ENCODE measurements at regions not wholly inside any gene's neighbourhood (a gene's known extent, or its start where the extent isn't known, plus 50 kb on each side); places are given as distances from the start of the nearest gene placed in this dataset.
"Not testable (repeated sequence)": the region's sequence is repeated elsewhere in the genome, so short reads cannot be mapped to it uniquely, and the experiment has no call there.

DNA sequence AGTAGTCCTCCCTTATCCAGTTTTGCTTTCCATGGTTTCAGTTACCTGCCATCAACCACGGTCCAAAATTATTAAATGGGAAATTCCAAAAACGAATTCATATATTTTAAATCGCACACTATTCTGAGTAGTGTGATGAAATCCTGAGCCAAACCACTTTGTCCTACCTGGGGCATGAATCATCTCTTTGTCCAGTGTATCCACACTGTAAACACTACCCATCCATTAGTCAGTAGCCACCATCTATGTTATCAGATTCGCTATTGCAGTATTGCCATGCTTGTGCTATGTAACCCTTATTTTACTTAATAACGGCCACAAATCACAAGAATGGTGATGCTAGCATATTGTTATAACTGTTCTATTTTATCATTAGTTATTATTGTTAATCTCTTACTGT is 704.6 kb downstream of the SMARCA1 start:
- no peak for TF ChIP-seq CTCF (conservative IDR thresholded peaks at IDR 0.05; ENCODE audit: low read depth, low read length)
- DNase-seq (ENCODE audit: low read depth): no peak
- H3K4me3 ChIP-seq (ENCODE audit: low read length): no peak overlapping the region

DNA sequence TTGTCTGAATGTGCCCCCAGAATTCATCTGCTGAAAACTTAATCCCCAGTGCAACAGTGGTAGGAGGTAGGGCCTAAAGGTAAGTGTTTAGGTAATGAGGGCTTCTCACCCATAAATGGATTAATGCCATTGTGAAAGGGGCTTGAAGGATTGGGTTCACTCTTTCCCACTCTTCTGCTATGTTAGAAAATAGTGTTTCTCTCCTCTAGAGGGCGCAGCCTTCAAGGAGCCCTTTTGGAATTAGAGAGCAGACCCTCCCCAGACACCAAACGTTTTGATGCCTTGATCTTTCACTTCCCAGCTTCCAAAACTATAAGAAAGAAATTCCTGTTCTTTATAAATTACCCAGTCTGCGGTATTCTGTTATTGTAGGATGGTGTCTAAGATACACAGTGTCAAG is 706.4 kb downstream of the SMARCA1 start:
- no peak overlapping the region for H3K4me3 ChIP-seq (ENCODE audit: low read length)
- DNase-seq (ENCODE audit: low read depth): no peak
- no peak for TF ChIP-seq CTCF (conservative IDR thresholded peaks at IDR 0.05; ENCODE audit: low read depth, low read length)

- no peak for DNase-seq (ENCODE audit: low read depth)
- TF ChIP-seq CTCF (conservative IDR thresholded peaks at IDR 0.05; ENCODE audit: low read depth, low read length): no peak
- no peak overlapping the region for H3K4me3 ChIP-seq (ENCODE audit: low read length)
Measured at GRCh38 chrX:128807367-128807766, 715.9 kb downstream of the SMARCA1 start.

DNA sequence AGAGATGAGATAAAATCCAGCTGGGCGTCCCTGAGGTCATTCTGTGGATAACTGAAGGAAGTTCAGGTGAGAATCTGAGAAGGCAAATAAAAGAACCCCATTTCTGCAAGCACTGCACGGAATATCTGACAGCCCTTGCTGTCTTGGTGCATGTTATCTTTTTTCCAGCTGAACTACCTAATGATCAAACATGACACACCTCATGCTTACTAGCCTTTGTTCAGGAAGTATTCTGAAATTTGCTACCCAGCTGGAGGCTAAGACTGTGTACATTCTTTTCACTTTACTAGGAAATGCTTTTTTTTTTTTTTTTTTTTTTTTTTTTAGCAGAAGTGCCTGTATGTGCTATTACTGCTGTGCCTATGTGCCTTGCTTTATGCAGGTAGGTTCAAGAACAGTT is 718.1 kb downstream of the SMARCA1 start:
- TF ChIP-seq CTCF (conservative IDR thresholded peaks at IDR 0.05; ENCODE audit: low read depth, low read length): no peak
- H3K4me3 ChIP-seq (ENCODE audit: low read length): no peak overlapping the region
- no peak for DNase-seq (ENCODE audit: low read depth)

- no peak overlapping the region for H3K4me3 ChIP-seq (ENCODE audit: low read length)
- DNase-seq (ENCODE audit: low read depth): no peak
- TF ChIP-seq CTCF (conservative IDR thresholded peaks at IDR 0.05; ENCODE audit: low read depth, low read length): no peak
Measured at GRCh38 chrX:128804828-128805227, 718.5 kb downstream of the SMARCA1 start.

GRCh38 chrX:128800138-128800537 is 723.2 kb downstream of the SMARCA1 start:
- DNase-seq (ENCODE audit: low read depth): no peak
- no peak overlapping the region for H3K4me3 ChIP-seq (ENCODE audit: low read length)
- TF ChIP-seq CTCF (conservative IDR thresholded peaks at IDR 0.05; ENCODE audit: low read depth, low read length): no peak

DNA sequence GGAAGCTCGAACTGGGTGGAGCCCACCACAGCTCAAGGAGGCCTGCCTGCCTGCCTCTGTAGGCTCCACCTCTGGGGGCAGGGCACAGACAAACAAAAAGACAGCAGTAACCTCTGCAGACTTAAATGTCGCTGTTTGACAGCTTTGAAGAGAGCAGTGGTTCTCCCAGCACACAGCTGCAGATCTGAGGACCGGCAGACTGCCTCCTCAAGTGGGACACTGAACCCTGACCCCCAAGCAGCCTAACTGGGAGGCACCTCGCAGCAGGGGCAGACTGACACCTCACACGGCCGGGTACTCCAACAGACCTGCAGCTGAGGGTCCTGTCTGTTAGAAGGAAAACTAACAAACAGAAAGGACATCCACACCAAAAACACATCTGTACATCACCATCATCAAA is 730.9 kb upstream of the ACTRT1 start:
- not testable (repeated sequence) for DNase-seq (ENCODE audit: low read depth); H3K4me3 ChIP-seq (ENCODE audit: low read length)

DNA sequence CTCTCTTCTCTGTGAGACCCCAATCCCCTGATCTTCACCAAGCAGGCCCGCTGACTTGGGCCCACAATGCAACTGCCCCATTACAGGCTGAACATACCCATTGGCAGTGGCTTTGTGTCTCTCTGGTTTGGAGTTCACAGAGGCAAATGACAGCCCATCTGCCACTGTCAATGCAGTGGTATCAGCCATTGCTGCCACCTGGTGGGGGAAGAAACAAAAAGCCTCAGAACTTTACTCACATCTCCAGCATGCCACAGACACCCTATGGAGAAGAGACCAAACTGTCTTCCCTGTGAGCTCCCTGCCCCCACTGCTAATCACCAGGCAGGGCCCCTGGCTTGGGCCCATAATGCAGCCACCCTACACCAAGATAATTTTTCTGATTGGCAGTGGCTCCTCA is 729.3 kb upstream of the ACTRT1 start:
- no peak for DNase-seq (ENCODE audit: low read depth)
- TF ChIP-seq CTCF (conservative IDR thresholded peaks at IDR 0.05; ENCODE audit: low read depth, low read length): peak; percentile 7
- H3K4me3 ChIP-seq (ENCODE audit: low read length): no peak overlapping the region

All from retinal pigment epithelial cell (primary cell).